Aorta (tissue), 5 donors: ENCODE measurements at regions not wholly inside any gene's neighbourhood (a gene's known extent, or its start where the extent isn't known, plus 50 kb on each side); places are given as distances from the start of the nearest gene placed in this dataset.

Experiments
- ATAC-seq: fragments of 200-7000 bp; cut with Tn5 transposase; one replicate; pipeline ENCODE4 v1.9.1; 2022; ENCODE audit warnings: moderate library complexity; ENCODE audit not compliant: low FRiP score
- DNase-seq, 2 donors: peaks; one replicate each; pipeline ENCODE4 v3.0.0-alpha.2; 2020
- H3K27ac ChIP-seq, 2 donors: one replicate each; pipeline ENCODE4 v1.5.1; 2013; ENCODE audit warnings: low read length in 2 of 2, mild to moderate bottlenecking in 2 of 2, moderate library complexity in 2 of 2, control low read depth in 1 of 2, inconsistent platforms in 1 of 2, low read depth in 1 of 2
- H3K27me3 ChIP-seq, 2 donors: one replicate each; pipeline ENCODE4 v1.6.1; 2013; ENCODE audit warnings: control low read depth in 1 of 2, low read length in 1 of 2, mild to moderate bottlenecking in 1 of 2, moderate library complexity in 1 of 2; ENCODE audit not compliant: insufficient read depth in 2 of 2, control insufficient read depth in 1 of 2
- H3K36me3 ChIP-seq, 2 donors: one replicate each; pipeline ENCODE4 v1.6.1; 2013; ENCODE audit warnings: control low read depth in 1 of 2, low read length in 1 of 2, mild to moderate bottlenecking in 1 of 2; ENCODE audit not compliant: insufficient read depth in 2 of 2, control insufficient read depth in 1 of 2
- H3K4me1 ChIP-seq, 2 donors: one replicate each; pipeline ENCODE4 v1.6.1; 2013; ENCODE audit warnings: low read length in 2 of 2, control low read depth in 1 of 2, mild to moderate bottlenecking in 1 of 2, moderate library complexity in 1 of 2; ENCODE audit not compliant: insufficient read depth in 2 of 2, control insufficient read depth in 1 of 2
- H3K4me3 ChIP-seq, 2 donors: one replicate each; pipeline ENCODE4 v1.5.1; 2013; ENCODE audit warnings: low read length in 2 of 2, control low read depth in 1 of 2, mild to moderate bottlenecking in 1 of 2
- H3K9me3 ChIP-seq: one replicate; pipeline ENCODE4 v1.6.1; 2013; ENCODE audit warnings: mild to moderate bottlenecking, low read length; ENCODE audit not compliant: control insufficient read depth
- WGBS, 2 donors: extraction: QIAGEN DNeasy Blood & Tissue Kit; methylation state at CpG; one replicate each; pipeline ENCODE4 v1.1.7; 2013; 5-methylcytosine and 5-hydroxymethylcytosine counted together
- intact Hi-C, 2 donors: fragments of 100-400 bp; cut with DNase I; formaldehyde crosslinking; loops; one replicate each; pipeline versions ENCODE4 v1.14.2 to v1.15.0; 2022
- donor health status: healthy with polysubstance abuse.
- donor health status: Bipolar disorder and iron deficiency.
- donor health status: DM: no; HTN: no; CAD: no.
- donor health status: DM: no; HTN: no; CAD: no.
- donor health status: DM: yes; HTN: yes; CAD: no.

DNA sequence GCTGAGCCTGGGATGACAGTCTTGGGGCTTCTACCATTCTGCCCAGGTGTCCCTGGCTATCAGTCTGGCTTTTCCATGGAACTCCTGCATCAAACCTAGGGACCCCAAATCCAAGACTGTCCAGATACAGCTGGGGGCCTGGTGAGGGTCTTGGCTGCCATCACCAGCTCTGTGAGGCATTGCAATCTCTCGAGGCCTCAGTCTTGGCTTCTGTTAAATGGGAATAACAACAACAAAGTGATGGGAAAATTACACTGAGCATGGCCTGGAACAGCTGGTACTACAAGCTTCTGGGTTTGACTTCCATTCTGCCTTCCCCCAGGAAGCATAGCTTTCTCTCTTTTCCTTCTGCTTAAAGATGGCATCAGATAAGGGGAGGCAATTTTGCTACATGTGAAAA, 50.0 kb upstream of the LCTL start:
- no peak overlapping the region for H3K27ac ChIP-seq
- H3K4me3 ChIP-seq = no peak overlapping the region
- no peak for ATAC-seq
- no peaks in the 10 kb centered on the region for H3K27me3 ChIP-seq
- no peaks in the 10 kb centered on the region for H3K36me3 ChIP-seq
- DNase-seq = no peak
- no peaks in the 10 kb centered on the region for H3K9me3 ChIP-seq
- intact Hi-C loops = loop anchor here (5.0 kb wide), 2 partner anchors 156 to 236 kb away; no protein-coding TSS in a partner anchor
- WGBS, 2 donors = 78 to 80% methylated on average over 1 of the region's 1 CpG
- no peaks in the 10 kb centered on the region for H3K4me1 ChIP-seq

DNA sequence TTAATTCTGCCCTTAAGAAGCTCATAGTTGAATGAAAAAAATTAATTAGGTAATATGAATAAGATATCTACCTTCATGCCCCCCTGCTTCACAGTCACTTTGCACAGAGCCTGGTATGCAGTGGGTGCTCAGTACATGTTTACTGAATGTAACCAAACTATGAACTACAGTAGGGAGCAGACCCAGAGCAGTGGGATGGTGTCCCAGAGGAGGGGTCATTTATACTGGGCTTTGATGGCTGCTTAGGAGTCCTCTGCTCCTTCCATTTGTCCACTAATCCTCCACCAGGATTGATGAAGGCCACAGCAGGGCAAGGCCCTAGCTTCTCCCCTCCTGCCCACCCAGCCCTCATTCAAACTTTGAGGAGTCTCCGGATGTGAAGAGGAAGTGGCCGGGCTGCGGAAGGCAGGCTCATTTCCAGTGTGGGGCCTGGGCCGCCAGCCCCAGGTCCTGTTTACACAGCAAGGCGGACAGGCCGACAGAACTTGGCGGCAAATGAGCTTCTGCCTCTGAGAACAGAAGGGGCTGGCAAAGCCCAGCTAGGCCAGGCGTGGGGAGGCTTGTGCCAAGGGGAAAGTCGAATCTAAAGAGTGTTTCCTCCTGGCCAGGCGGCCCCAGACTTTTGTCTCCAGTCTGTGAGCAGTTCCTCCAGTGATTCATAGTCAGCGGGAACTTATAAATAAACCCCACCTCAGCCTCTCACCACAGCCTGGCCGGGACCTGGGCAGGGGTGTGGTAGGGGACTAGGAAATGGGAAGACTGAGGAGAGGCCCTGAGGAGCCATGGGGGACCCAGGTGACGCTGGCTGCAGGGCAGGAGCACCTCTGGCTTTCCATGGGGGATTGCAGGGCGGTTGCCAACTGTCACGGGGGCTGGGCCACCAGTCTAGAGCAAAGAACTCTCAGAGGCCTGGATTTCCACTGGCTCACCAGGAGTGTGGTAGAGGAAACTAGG, 51.6 kb upstream of the LCTL start:
- peak; percentile 86 for ATAC-seq
- Histone ChIP-seq H3K4me3 (no peak overlapping the region), H3K27me3 (no peaks in the 10 kb centered on the region), H3K27ac (peak overlapping the region; percentile 84 to 94), H3K9me3 (no peaks in the 10 kb centered on the region), H3K4me1 (no peaks in the 10 kb centered on the region), H3K36me3 (no peaks in the 10 kb centered on the region)
- intact Hi-C loops = loop anchor here (2.0 to 5.0 kb wide), 3 partner anchors 81 to 235 kb away; no protein-coding TSS in a partner anchor
- peak; percentile 92 to 93 for DNase-seq
- 3 to 4% methylated on average over 15 of the region's 15 CpGs for WGBS, 2 donors

DNA sequence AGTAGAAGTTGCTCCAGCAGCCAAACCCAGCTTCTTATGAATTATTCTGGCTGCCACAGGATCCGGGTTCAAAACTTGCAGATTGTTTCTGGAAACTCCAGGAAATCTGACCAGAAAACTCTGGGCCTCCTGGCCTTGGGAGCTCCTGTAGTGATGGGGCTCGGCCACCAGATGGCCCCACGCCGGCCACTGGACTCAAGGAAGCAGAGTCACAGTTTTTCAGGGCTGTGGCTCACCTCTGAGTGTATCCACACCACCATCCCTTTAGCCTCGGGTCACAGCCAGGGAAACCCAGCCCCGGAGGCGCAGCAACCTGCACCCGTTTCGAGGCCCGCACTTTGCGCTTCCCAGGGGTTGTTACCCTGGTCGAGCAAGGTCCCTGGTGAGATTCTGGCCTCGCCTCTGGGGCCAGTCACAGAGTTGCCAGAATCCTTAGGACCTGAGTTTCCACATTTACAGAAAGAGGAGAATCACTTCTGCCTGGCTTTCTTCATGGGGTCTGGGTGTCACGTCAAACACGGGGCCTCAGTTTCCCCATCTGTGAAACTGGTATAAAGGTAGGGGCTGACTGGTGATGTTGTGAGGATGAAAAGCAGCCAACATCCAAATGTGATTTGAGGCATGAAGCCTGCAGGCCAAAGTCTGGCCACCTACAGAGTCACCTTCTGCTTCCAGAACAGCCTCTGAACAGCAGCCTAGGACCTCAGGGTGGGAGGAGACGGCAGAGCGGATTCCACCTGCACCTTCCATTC, 53.5 kb upstream of the LCTL start:
- 35 to 39% methylated on average over 17 of the region's 17 CpGs for WGBS, 2 donors
- Histone ChIP-seq H3K27ac (no peak overlapping the region), H3K9me3 (no peaks in the 10 kb centered on the region), H3K4me3 (no peak overlapping the region), H3K27me3 (no peaks in the 10 kb centered on the region), H3K36me3 (no peaks in the 10 kb centered on the region), H3K4me1 (no peaks in the 10 kb centered on the region)
- peak; percentile 86 for ATAC-seq
- peak; percentile 86 to 92 for DNase-seq
- intact Hi-C loops = loop anchor here (2.0 to 5.0 kb wide), 3 partner anchors 79 to 233 kb away; no protein-coding TSS in a partner anchor

DNA sequence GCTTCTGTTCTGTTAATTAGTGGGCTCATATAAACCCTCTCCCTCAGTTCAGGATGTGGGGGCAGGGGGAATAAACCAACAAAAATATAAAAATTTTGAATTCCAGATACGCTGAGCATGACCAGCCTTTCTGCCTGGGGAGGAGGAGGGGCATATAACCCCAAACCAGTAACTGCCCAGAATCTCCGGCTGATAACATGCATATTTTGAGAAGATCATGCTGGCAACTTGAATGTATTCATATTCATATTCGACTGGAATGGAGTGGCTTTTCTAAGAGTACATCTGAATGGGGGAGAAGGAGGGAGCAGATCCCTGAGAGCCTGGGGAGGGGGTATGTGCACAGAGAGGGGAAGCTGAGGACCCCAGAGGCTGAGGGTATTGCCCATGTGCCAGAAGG, 54.5 kb upstream of the LCTL start:
- intact Hi-C loops = loop anchor here in 1 of 2 donors (5.0 kb wide), 1 partner anchor 152 kb away; no protein-coding TSS in a partner anchor
- DNase-seq (no peak), ATAC-seq (no peak)
- Histone ChIP-seq H3K4me3 (no peak overlapping the region), H3K36me3 (no peaks in the 10 kb centered on the region), H3K27me3 (no peaks in the 10 kb centered on the region), H3K4me1 (no peaks in the 10 kb centered on the region), H3K27ac (no peak overlapping the region), H3K9me3 (no peaks in the 10 kb centered on the region)
- 47 to 58% methylated on average over 3 of the region's 3 CpGs for WGBS, 2 donors

DNA sequence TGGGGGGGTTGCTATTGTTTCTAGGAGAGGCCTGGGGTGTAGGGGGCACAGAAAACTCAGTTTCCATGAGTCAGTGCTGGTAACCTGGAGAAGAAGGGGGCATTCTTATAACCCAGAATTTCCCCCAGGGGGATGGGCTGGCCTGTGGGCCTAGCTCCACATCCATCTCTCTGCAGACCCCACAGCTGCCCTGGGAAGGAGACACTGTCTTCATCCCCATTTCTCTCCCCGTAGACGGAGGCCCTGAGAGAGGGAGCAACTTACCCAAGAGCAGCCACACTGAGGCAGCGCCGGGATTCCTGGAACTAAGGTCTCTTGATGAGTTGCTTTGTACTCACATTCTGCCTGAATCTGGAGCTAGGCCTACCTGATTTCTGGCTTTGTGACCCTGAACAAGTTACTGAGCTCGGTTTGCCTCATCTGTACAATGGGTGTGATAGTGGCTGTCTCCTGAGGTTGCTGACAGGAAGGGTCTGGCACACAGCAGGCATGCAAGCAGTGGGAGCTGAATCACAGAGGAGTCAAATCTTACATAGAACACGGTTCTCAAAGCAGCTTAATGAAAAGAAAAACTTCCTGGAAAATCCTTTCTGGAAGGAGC, 55.0 kb upstream of the LCTL start:
- no peak for ATAC-seq
- no peaks in the 10 kb centered on the region for H3K4me1 ChIP-seq
- intact Hi-C loops = loop anchor here in 1 of 2 donors (5.0 kb wide), 1 partner anchor 151 kb away; no protein-coding TSS in a partner anchor
- H3K27me3 ChIP-seq = no peaks in the 10 kb centered on the region
- H3K36me3 ChIP-seq = no peaks in the 10 kb centered on the region
- no peak overlapping the region for H3K27ac ChIP-seq
- DNase-seq = peak in 1 of 2 donors; percentile 59
- WGBS, 2 donors = 80 to 86% methylated on average over 6 of the region's 6 CpGs
- no peak overlapping the region for H3K4me3 ChIP-seq
- H3K9me3 ChIP-seq = no peaks in the 10 kb centered on the region

DNA sequence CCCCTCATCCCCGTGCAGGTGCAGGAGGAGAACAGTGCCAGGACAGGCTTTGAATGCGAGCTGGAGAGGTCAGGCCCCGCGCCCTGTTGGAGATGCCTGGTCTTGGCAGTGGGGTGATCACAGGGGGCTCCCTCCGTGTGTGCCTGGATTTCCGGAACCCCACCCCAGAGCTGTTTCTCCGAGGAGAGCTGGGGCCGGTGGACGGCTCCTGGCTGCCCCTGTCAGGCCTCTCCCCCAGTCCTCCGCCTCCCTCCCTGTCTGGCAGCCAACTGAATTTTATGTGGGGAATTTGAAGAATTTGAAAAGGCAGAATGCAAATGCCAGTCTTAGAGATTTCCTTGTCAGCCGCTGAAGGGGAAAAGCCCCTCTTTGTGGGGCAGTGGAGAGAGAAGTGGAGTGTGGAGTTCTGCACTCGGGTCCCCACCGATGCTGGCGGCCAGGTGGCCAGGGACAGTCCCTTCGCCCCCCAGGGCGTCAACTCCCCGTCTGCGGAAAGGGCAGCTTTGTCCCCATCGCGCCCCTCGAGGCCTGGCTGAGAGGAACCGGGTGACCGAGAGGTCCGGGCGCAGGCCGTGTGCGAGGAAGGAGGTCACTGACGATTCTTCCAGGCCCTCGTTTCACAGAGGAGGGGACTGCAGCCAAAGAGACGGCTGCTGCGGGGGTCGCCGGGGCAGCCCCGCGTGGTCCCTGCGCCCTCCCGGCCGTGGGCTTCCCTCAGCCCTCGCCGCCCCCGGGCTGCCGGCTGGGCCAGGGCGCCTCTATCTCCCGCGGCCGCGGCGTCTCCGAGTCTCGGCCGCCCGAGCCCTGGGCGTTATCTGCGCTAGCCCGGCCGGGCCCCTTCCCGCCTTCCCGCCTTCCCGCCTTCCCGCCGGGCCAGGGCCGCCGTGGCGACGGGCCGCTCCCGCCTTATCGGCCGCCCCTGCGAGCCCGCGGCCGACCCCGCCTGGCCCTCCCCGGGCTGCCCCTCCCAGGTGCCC, 56.0 kb upstream of the LCTL start:
- Histone ChIP-seq H3K27me3 (no peaks in the 10 kb centered on the region), H3K9me3 (no peaks in the 10 kb centered on the region), H3K36me3 (no peaks in the 10 kb centered on the region), H3K4me3 (no peak overlapping the region), H3K27ac (no peak overlapping the region), H3K4me1 (no peaks in the 10 kb centered on the region)
- intact Hi-C loops = loop anchor here (1.0 to 5.0 kb wide), 2 partner anchors 151 to 230 kb away; no protein-coding TSS in a partner anchor
- ATAC-seq (peak; percentile 2), DNase-seq (no peak)
- 10 to 15% methylated on average over 39 to 75 of the region's 75 CpGs for WGBS, 2 donors

DNA sequence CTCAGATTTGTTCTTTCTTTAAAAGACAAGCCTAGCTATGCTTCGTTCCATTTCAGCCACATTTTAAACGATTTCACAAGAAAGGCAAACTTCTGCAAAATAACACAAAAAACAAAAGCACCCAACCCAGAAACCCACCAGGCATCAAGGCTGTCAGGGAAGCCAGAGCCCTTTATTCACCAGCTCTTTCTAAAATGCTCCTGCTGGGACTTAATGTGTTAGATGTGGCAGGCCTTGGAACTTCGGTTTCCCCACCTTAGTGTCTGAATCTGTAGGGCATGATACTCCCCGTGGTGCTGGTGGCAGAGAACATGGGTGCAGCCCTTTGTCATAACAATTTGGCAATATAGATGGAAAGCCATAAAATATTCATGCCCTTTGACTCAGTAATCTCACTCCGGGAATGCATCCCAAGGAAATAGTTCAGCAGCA, 56.8 kb upstream of the LCTL start:
- 45 to 47% methylated on average over 5 of the region's 5 CpGs for WGBS, 2 donors
- H3K27me3 ChIP-seq = no peaks in the 10 kb centered on the region
- ATAC-seq (no peak), DNase-seq (no peak)
- intact Hi-C loops = loop anchor here (1.0 to 5.0 kb wide), 2 partner anchors 150 to 229 kb away; no protein-coding TSS in a partner anchor
- H3K4me3 ChIP-seq = no peak overlapping the region
- H3K9me3 ChIP-seq = no peaks in the 10 kb centered on the region
- no peaks in the 10 kb centered on the region for H3K4me1 ChIP-seq
- no peak overlapping the region for H3K27ac ChIP-seq
- no peaks in the 10 kb centered on the region for H3K36me3 ChIP-seq
